Panc1 (cell line): ENCODE measurements at regions not wholly inside any gene's neighbourhood (a gene's known extent, or its start where the extent isn't known, plus 50 kb on each side); places are given as distances from the start of the nearest gene placed in this dataset.

Experiments
- CTCF ChIP-seq: fragments of 450-650 bp; IDR thresholded peaks from 2 replicates; pipeline ENCODE4 v1.5.1; 2017; ENCODE audit warnings: mild to moderate bottlenecking
- POLR2AphosphoS5 ChIP-seq: IDR thresholded peaks from 2 replicates; pipeline ENCODE4 v1.6.1; 2012; ENCODE audit warnings: mild to moderate bottlenecking, low read depth, low read length, moderate library complexity
- REST ChIP-seq, 2 experiments: IDR thresholded peaks; 2 replicates each; pipeline ENCODE4 v1.6.1; 2011 to 2012; ENCODE audit warnings: low read depth in 2 of 2, control low read depth in 1 of 2, low read length in 1 of 2, mild to moderate bottlenecking in 1 of 2, moderate library complexity in 1 of 2; ENCODE audit not compliant: insufficient read depth in 1 of 2
- SIN3A ChIP-seq: IDR thresholded peaks from 2 replicates; pipeline ENCODE4 v1.6.1; 2012; ENCODE audit warnings: low read depth, mild to moderate bottlenecking, low read length, moderate library complexity, borderline replicate concordance; ENCODE audit not compliant: insufficient read depth
- TCF7L2 ChIP-seq: IDR thresholded peaks from 2 replicates; pipeline ENCODE4 v1.6.1; 2011; ENCODE audit warnings: mild to moderate bottlenecking, low read depth, low read length, inconsistent platforms

- TF ChIP-seq CTCF (no peak), SIN3A (no peak), POLR2AphosphoS5 (no peak), TCF7L2 (no peak), REST (IDR thresholded peaks at IDR 0.05; ENCODE audit: insufficient read depth in 1 of 2, low read depth in 2 of 2, low read length in 1 of 2) (no peak)
Observed at GRCh38 chr4:3665360-3665891, 100.8 kb upstream of the ADRA2C start.
